ENCODE measurements at regions not wholly inside any gene's neighbourhood (a gene's known extent, or its start where the extent isn't known, plus 50 kb on each side); places are given as distances from the start of the nearest gene placed in this dataset.

DNA sequence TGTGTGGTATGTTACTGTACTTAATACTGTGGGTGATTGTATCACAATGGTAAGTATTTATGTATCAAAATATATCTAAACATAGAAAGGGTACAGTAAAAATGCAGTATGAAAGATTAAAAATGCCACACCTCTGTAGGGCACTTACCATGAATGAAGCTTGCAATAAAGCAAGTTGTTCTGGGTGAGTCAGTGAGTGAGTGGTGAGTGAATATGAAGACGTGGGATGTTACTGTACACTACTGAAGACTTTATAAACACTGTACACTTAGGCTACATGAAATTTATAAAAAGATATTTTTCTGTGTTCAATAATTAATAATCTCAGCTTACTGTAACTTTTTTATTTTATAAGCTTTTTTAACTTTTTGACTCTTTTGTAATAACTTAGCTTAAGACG lies 1162.4 kb upstream of the NRXN1 start:
- Histone ChIP-seq H3K27ac (ENCODE audit: low read length) (no peak overlapping the region), H3K36me3 (ENCODE audit: insufficient read depth, low read depth, low read length) (no peaks in the 10 kb centered on the region), H3K27me3 (ENCODE audit: insufficient read depth, low read length) (no peaks in the 10 kb centered on the region), H3K9me3 (ENCODE audit: insufficient read depth, low read depth, low read length) (no peaks in the 10 kb centered on the region), H3K9ac (ENCODE audit: low read depth, low read length) (no peak overlapping the region), H3K4me3 (ENCODE audit: low read length) (no peak overlapping the region), H3K4me1 (ENCODE audit: insufficient read depth, low read length) (no peaks in the 10 kb centered on the region)

- H3K27ac ChIP-seq (ENCODE audit: low read length), result no peak overlapping the region
These were observed 1161.9 kb upstream of the NRXN1 start for GRCh38 chr2:52193804-52194203.

GRCh38 chr2:52192656-52193055 lies 1160.7 kb upstream of the NRXN1 start:
- Histone ChIP-seq H3K9me3 (ENCODE audit: insufficient read depth, low read depth, low read length) (no peaks in the 10 kb centered on the region), H3K4me1 (ENCODE audit: insufficient read depth, low read length) (no peaks in the 10 kb centered on the region), H3K9ac (ENCODE audit: low read depth, low read length) (no peak overlapping the region), H3K36me3 (ENCODE audit: insufficient read depth, low read depth, low read length) (no peaks in the 10 kb centered on the region), H3K27ac (ENCODE audit: low read length) (no peak overlapping the region), H3K27me3 (ENCODE audit: insufficient read depth, low read length) (no peaks in the 10 kb centered on the region), H3K4me3 (ENCODE audit: low read length) (no peak overlapping the region)

More at GRCh38 chr2:52193804-52194203, 1161.9 kb upstream of the NRXN1 start:
- H3K27me3 ChIP-seq (ENCODE audit: insufficient read depth, low read length), result no peaks in the 10 kb centered on the region
- no peaks in the 10 kb centered on the region for H3K9me3 ChIP-seq (ENCODE audit: insufficient read depth, low read depth, low read length)
- H3K4me1 ChIP-seq (ENCODE audit: insufficient read depth, low read length), result no peaks in the 10 kb centered on the region
- no peak overlapping the region for H3K9ac ChIP-seq (ENCODE audit: low read depth, low read length)
- no peak overlapping the region for H3K4me3 ChIP-seq (ENCODE audit: low read length)
- H3K36me3 ChIP-seq (ENCODE audit: insufficient read depth, low read depth, low read length), result no peaks in the 10 kb centered on the region

DNA sequence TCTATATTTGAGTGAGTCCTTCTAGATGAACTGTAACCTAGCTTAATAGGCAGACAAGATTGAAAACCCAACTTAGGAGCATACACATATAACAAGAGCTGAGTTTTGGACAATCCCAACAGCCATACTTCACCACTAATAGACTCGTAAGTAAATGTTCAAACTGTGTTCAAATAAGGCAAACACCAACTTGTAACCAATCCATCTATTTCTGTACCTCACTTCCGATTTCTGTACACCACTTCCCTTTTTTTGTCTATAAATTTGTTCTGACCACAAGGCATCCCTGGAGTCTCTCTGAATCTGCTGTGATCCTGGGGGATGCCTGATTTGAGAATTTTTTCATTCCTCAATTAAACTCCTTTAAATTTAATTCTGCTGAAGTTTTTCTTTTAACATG lies 1149.1 kb upstream of the NRXN1 start:
- H3K27ac ChIP-seq (ENCODE audit: low read length), result no peak overlapping the region
- no peak overlapping the region for H3K9ac ChIP-seq (ENCODE audit: low read depth, low read length)
- H3K4me1 ChIP-seq (ENCODE audit: insufficient read depth, low read length), result no peaks in the 10 kb centered on the region
- H3K27me3 ChIP-seq (ENCODE audit: insufficient read depth, low read length), result no peaks in the 10 kb centered on the region
- no peaks in the 10 kb centered on the region for H3K36me3 ChIP-seq (ENCODE audit: insufficient read depth, low read depth, low read length)
- H3K9me3 ChIP-seq (ENCODE audit: insufficient read depth, low read depth, low read length), result peaks cover 26% of the 10 kb centered on the region
- H3K4me3 ChIP-seq (ENCODE audit: low read length), result no peak overlapping the region

GRCh38 chr2:52178845-52179244 lies 1146.9 kb upstream of the NRXN1 start:
- Histone ChIP-seq H3K9me3 (ENCODE audit: insufficient read depth, low read depth, low read length) (peaks cover 26% of the 10 kb centered on the region), H3K9ac (ENCODE audit: low read depth, low read length) (no peak overlapping the region), H3K4me1 (ENCODE audit: insufficient read depth, low read length) (no peaks in the 10 kb centered on the region), H3K4me3 (ENCODE audit: low read length) (no peak overlapping the region), H3K27ac (ENCODE audit: low read length) (no peak overlapping the region), H3K36me3 (ENCODE audit: insufficient read depth, low read depth, low read length) (no peaks in the 10 kb centered on the region), H3K27me3 (ENCODE audit: insufficient read depth, low read length) (no peaks in the 10 kb centered on the region)

GRCh38 chr2:52145005-52145404 lies 1113.1 kb upstream of the NRXN1 start:
- Histone ChIP-seq H3K9ac (ENCODE audit: low read depth, low read length) (no peak overlapping the region), H3K9me3 (ENCODE audit: insufficient read depth, low read depth, low read length) (no peaks in the 10 kb centered on the region), H3K27me3 (ENCODE audit: insufficient read depth, low read length) (no peaks in the 10 kb centered on the region), H3K4me3 (ENCODE audit: low read length) (no peak overlapping the region), H3K27ac (ENCODE audit: low read length) (no peak overlapping the region), H3K36me3 (ENCODE audit: insufficient read depth, low read depth, low read length) (no peaks in the 10 kb centered on the region), H3K4me1 (ENCODE audit: insufficient read depth, low read length) (no peaks in the 10 kb centered on the region)

GRCh38 chr2:52144590-52144989 lies 1112.7 kb upstream of the NRXN1 start:
- Histone ChIP-seq H3K9me3 (ENCODE audit: insufficient read depth, low read depth, low read length) (no peaks in the 10 kb centered on the region), H3K27me3 (ENCODE audit: insufficient read depth, low read length) (no peaks in the 10 kb centered on the region), H3K4me3 (ENCODE audit: low read length) (no peak overlapping the region), H3K27ac (ENCODE audit: low read length) (no peak overlapping the region), H3K9ac (ENCODE audit: low read depth, low read length) (no peak overlapping the region), H3K4me1 (ENCODE audit: insufficient read depth, low read length) (no peaks in the 10 kb centered on the region), H3K36me3 (ENCODE audit: insufficient read depth, low read depth, low read length) (no peaks in the 10 kb centered on the region)

GRCh38 chr2:52141076-52141475 lies 1109.1 kb upstream of the NRXN1 start:
- Histone ChIP-seq H3K4me3 (ENCODE audit: low read length) (no peak overlapping the region), H3K27ac (ENCODE audit: low read length) (no peak overlapping the region), H3K27me3 (ENCODE audit: insufficient read depth, low read length) (no peaks in the 10 kb centered on the region), H3K9ac (ENCODE audit: low read depth, low read length) (no peak overlapping the region), H3K9me3 (ENCODE audit: insufficient read depth, low read depth, low read length) (no peaks in the 10 kb centered on the region), H3K36me3 (ENCODE audit: insufficient read depth, low read depth, low read length) (no peaks in the 10 kb centered on the region), H3K4me1 (ENCODE audit: insufficient read depth, low read length) (no peaks in the 10 kb centered on the region)

DNA sequence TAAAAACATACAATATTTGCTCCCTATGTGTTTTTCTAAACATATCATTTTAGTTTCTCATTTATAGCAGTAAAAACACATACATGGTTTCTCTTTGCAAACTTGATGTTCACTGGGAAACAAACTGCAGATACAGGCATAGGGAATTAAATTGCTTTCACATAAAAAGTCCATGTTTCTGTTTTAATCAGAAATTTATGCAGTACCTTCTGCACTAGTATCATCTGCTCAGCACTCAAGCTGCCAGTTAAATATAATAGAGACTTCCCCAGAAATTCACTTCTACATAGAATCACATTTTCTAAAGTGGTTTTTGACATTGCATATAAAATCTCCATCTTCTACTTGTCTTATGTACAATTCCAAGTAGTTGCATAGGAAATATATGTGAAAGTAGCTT lies 1107.3 kb upstream of the NRXN1 start:
- no peak overlapping the region for H3K27ac ChIP-seq (ENCODE audit: low read length)
- no peaks in the 10 kb centered on the region for H3K36me3 ChIP-seq (ENCODE audit: insufficient read depth, low read depth, low read length)
- H3K27me3 ChIP-seq (ENCODE audit: insufficient read depth, low read length), result no peaks in the 10 kb centered on the region
- H3K4me3 ChIP-seq (ENCODE audit: low read length), result no peak overlapping the region
- no peaks in the 10 kb centered on the region for H3K9me3 ChIP-seq (ENCODE audit: insufficient read depth, low read depth, low read length)
- no peak overlapping the region for H3K9ac ChIP-seq (ENCODE audit: low read depth, low read length)
- H3K4me1 ChIP-seq (ENCODE audit: insufficient read depth, low read length), result no peaks in the 10 kb centered on the region

GRCh38 chr2:52135235-52135634 lies 1103.3 kb upstream of the NRXN1 start:
- H3K9ac ChIP-seq (ENCODE audit: low read depth, low read length), result no peak overlapping the region
- no peak overlapping the region for H3K27ac ChIP-seq (ENCODE audit: low read length)
- no peaks in the 10 kb centered on the region for H3K27me3 ChIP-seq (ENCODE audit: insufficient read depth, low read length)
- H3K4me3 ChIP-seq (ENCODE audit: low read length), result no peak overlapping the region
- H3K9me3 ChIP-seq (ENCODE audit: insufficient read depth, low read depth, low read length), result peaks cover 5% of the 10 kb centered on the region; the same call in 1 of the 2 replicates
- no peaks in the 10 kb centered on the region for H3K4me1 ChIP-seq (ENCODE audit: insufficient read depth, low read length)
- H3K36me3 ChIP-seq (ENCODE audit: insufficient read depth, low read depth, low read length), result no peaks in the 10 kb centered on the region

GRCh38 chr2:52128081-52128480 lies 1096.1 kb upstream of the NRXN1 start:
- no peaks in the 10 kb centered on the region for H3K27me3 ChIP-seq (ENCODE audit: insufficient read depth, low read length)
- no peak overlapping the region for H3K27ac ChIP-seq (ENCODE audit: low read length)
- H3K9ac ChIP-seq (ENCODE audit: low read depth, low read length), result no peak overlapping the region
- H3K36me3 ChIP-seq (ENCODE audit: insufficient read depth, low read depth, low read length), result 0 out of 2 replicates have a peak, but pooled peaks cover 3% of the 10 kb centered on the region
- H3K4me3 ChIP-seq (ENCODE audit: low read length), result no peak overlapping the region
- H3K9me3 ChIP-seq (ENCODE audit: insufficient read depth, low read depth, low read length), result peaks cover 15% of the 10 kb centered on the region; the same call in 1 of the 2 replicates
- no peaks in the 10 kb centered on the region for H3K4me1 ChIP-seq (ENCODE audit: insufficient read depth, low read length)

DNA sequence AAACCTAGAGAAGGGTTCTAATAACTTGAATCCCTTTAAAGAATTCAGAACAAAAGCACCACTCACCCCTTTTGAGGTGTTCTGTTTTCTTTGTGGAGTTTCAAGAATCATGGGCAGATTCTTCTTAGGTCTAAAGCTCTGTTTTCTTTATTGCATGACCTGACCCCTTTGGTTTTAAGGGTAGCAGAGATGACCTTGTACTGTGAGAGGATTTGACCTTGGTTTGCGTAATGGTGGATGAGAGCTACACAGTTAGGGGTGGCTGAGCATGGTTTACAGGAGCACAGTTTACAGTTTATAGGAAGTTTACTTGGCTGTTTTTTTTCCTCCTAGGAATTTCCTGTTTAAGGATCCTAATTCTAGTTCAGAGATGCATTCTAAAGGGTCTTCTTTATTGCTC lies 1095.6 kb upstream of the NRXN1 start:
- Histone ChIP-seq H3K27ac (ENCODE audit: low read length) (no peak overlapping the region), H3K4me1 (ENCODE audit: insufficient read depth, low read length) (no peaks in the 10 kb centered on the region), H3K27me3 (ENCODE audit: insufficient read depth, low read length) (no peaks in the 10 kb centered on the region), H3K4me3 (ENCODE audit: low read length) (no peak overlapping the region), H3K9ac (ENCODE audit: low read depth, low read length) (no peak overlapping the region), H3K36me3 (ENCODE audit: insufficient read depth, low read depth, low read length) (0 out of 2 replicates have a peak, but pooled peaks cover 3% of the 10 kb centered on the region), H3K9me3 (ENCODE audit: insufficient read depth, low read depth, low read length) (peaks cover 15% of the 10 kb centered on the region; the same call in 1 of the 2 replicates)

DNA sequence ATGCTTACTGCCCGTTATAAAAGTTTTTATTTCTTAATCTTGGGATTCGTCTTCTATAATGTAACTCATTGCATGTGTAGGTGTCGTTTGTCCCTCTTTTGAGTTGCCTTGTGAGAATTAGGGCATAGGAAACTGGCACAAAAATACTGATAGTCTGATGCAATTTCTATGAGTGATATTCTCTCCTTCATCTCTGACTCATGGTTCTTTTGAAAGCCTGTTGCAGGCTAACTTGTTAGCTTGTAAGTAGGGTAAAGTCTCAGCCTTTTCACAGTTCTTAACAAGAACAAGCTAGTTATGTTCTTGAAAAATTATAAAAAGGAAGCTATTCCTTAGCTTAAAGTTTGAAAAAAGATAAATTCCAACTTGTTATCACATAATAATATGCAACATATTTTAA lies 1085.4 kb upstream of the NRXN1 start:
- no peaks in the 10 kb centered on the region for H3K36me3 ChIP-seq (ENCODE audit: insufficient read depth, low read depth, low read length)
- no peak overlapping the region for H3K9ac ChIP-seq (ENCODE audit: low read depth, low read length)
- no peak overlapping the region for H3K27ac ChIP-seq (ENCODE audit: low read length)
- H3K27me3 ChIP-seq (ENCODE audit: insufficient read depth, low read length), result no peaks in the 10 kb centered on the region
- no peaks in the 10 kb centered on the region for H3K4me1 ChIP-seq (ENCODE audit: insufficient read depth, low read length)
- no peaks in the 10 kb centered on the region for H3K9me3 ChIP-seq (ENCODE audit: insufficient read depth, low read depth, low read length)
- H3K4me3 ChIP-seq (ENCODE audit: low read length), result no peak overlapping the region
